ENCODE measurements at regions not wholly inside any gene's neighbourhood (a gene's known extent, or its start where the extent isn't known, plus 50 kb on each side); places are given as distances from the start of the nearest gene placed in this dataset.

- H3K4me3 ChIP-seq (ENCODE audit: low read length in 2 of 2), result no peak overlapping the region
- no peak overlapping the region for H4K8ac ChIP-seq (ENCODE audit: low read depth, low read length)
- no peak overlapping the region for H3K4ac ChIP-seq (ENCODE audit: low read length)
- no peaks in the 10 kb centered on the region for H3K9me3 ChIP-seq (replicated peaks in 1 of 2; ENCODE audit: control insufficient read depth in 2 of 2, insufficient read depth in 1 of 2, low read depth in 1 of 2, low read length in 2 of 2)
- H2BK120ac ChIP-seq (ENCODE audit: low read depth, low read length), result no peak overlapping the region
- no peaks in the 10 kb centered on the region for H3K4me1 ChIP-seq (ENCODE audit: control insufficient read depth in 2 of 2, insufficient read depth in 1 of 2, low read depth in 1 of 2, low read length in 2 of 2)
- no peaks in the 10 kb centered on the region for H3K79me1 ChIP-seq (ENCODE audit: low read depth, low read length)
- no peaks in the 10 kb centered on the region for H3K36me3 ChIP-seq (replicated peaks in 1 of 2; ENCODE audit: control insufficient read depth in 2 of 2, insufficient read depth in 2 of 2, low read length in 2 of 2)
- no peak overlapping the region for H3K18ac ChIP-seq (ENCODE audit: low read length)
- no peak overlapping the region for H2AFZ ChIP-seq (ENCODE audit: low read length)
- no peak overlapping the region for H2BK15ac ChIP-seq (ENCODE audit: low read length)
- H3K14ac ChIP-seq (ENCODE audit: low read length), result no peak overlapping the region
- no peak overlapping the region for H3K23ac ChIP-seq (ENCODE audit: low read depth, low read length, poor library complexity)
- H2BK12ac ChIP-seq (ENCODE audit: low read length), result no peak overlapping the region
- no peak overlapping the region for H2BK5ac ChIP-seq (ENCODE audit: low read length)
- no peak overlapping the region for H3K27ac ChIP-seq (replicated peaks; ENCODE audit: low read length)
- no peak for DNase-seq (ENCODE audit: low spot score)
- H3K4me2 ChIP-seq (ENCODE audit: insufficient read depth, low read length, poor library complexity, severe bottlenecking), result no peak overlapping the region
- no peak overlapping the region for H4K91ac ChIP-seq (ENCODE audit: low read depth, low read length, poor library complexity)
- no peak overlapping the region for H2AK5ac ChIP-seq (ENCODE audit: low read depth, low read length)
- H3K27me3 ChIP-seq (ENCODE audit: control insufficient read depth in 3 of 3, insufficient read depth in 3 of 3, low read depth in 1 of 3, low read length in 3 of 3), result no peaks in the 10 kb centered on the region
- H3K9ac ChIP-seq (ENCODE audit: low read depth, low read length, poor library complexity), result no peak overlapping the region
Measured at GRCh38 chr5:155394727-155395126, 381.2 kb downstream of the KIF4B start.

GRCh38 chr5:155402927-155403640 is 389.5 kb downstream of the KIF4B start:
- H2BK120ac ChIP-seq (ENCODE audit: low read depth, low read length), result no peak overlapping the region
- H2BK5ac ChIP-seq (ENCODE audit: low read length), result no peak overlapping the region
- no peak overlapping the region for H3K4me3 ChIP-seq (ENCODE audit: low read length in 2 of 2)
- no peak overlapping the region for H3K27ac ChIP-seq (replicated peaks; ENCODE audit: low read length)
- H4K8ac ChIP-seq (ENCODE audit: low read depth, low read length), result no peak overlapping the region
- H2BK15ac ChIP-seq (ENCODE audit: low read length), result no peak overlapping the region
- no peak overlapping the region for H4K91ac ChIP-seq (ENCODE audit: low read depth, low read length, poor library complexity)
- no peaks in the 10 kb centered on the region for H3K36me3 ChIP-seq (replicated peaks in 1 of 2; ENCODE audit: control insufficient read depth in 2 of 2, insufficient read depth in 2 of 2, low read length in 2 of 2)
- H3K4ac ChIP-seq (ENCODE audit: low read length), result no peak overlapping the region
- no peak overlapping the region for H3K18ac ChIP-seq (ENCODE audit: low read length)
- no peak for DNase-seq (ENCODE audit: low spot score)
- no peaks in the 10 kb centered on the region for H3K79me1 ChIP-seq (ENCODE audit: low read depth, low read length)
- no peak overlapping the region for H2BK12ac ChIP-seq (ENCODE audit: low read length)
- no peaks in the 10 kb centered on the region for H3K9me3 ChIP-seq (replicated peaks in 1 of 2; ENCODE audit: control insufficient read depth in 2 of 2, insufficient read depth in 1 of 2, low read depth in 1 of 2, low read length in 2 of 2)
- no peaks in the 10 kb centered on the region for H3K27me3 ChIP-seq (ENCODE audit: control insufficient read depth in 3 of 3, insufficient read depth in 3 of 3, low read depth in 1 of 3, low read length in 3 of 3)
- H2AK5ac ChIP-seq (ENCODE audit: low read depth, low read length), result no peak overlapping the region
- no peak overlapping the region for H3K9ac ChIP-seq (ENCODE audit: low read depth, low read length, poor library complexity)
- no peak overlapping the region for H3K4me2 ChIP-seq (ENCODE audit: insufficient read depth, low read length, poor library complexity, severe bottlenecking)
- no peak overlapping the region for H3K14ac ChIP-seq (ENCODE audit: low read length)
- no peak overlapping the region for H3K23ac ChIP-seq (ENCODE audit: low read depth, low read length, poor library complexity)
- no CpG with 5 or more reads among the region's 5 CpGs for WGBS, 2 donors (ENCODE audit: extremely low coverage in 2 of 2, insufficient read length in 2 of 2, insufficient replicate concordance in 1 of 2)
- no peak overlapping the region for H2AFZ ChIP-seq (ENCODE audit: low read length)
- no peaks in the 10 kb centered on the region for H3K4me1 ChIP-seq (ENCODE audit: control insufficient read depth in 2 of 2, insufficient read depth in 1 of 2, low read depth in 1 of 2, low read length in 2 of 2)

- no peak overlapping the region for H4K8ac ChIP-seq (ENCODE audit: low read depth, low read length)
- no CpG with 5 or more reads among the region's 4 CpGs for WGBS, 2 donors (ENCODE audit: extremely low coverage in 2 of 2, insufficient read length in 2 of 2, insufficient replicate concordance in 1 of 2)
- H3K18ac ChIP-seq (ENCODE audit: low read length), result no peak overlapping the region
- no peak overlapping the region for H3K14ac ChIP-seq (ENCODE audit: low read length)
- no peaks in the 10 kb centered on the region for H3K9me3 ChIP-seq (replicated peaks in 1 of 2; ENCODE audit: control insufficient read depth in 2 of 2, insufficient read depth in 1 of 2, low read depth in 1 of 2, low read length in 2 of 2)
- no peaks in the 10 kb centered on the region for H3K27me3 ChIP-seq (ENCODE audit: control insufficient read depth in 3 of 3, insufficient read depth in 3 of 3, low read depth in 1 of 3, low read length in 3 of 3)
- H2AK5ac ChIP-seq (ENCODE audit: low read depth, low read length), result no peak overlapping the region
- no peak overlapping the region for H3K23ac ChIP-seq (ENCODE audit: low read depth, low read length, poor library complexity)
- H3K36me3 ChIP-seq (replicated peaks in 1 of 2; ENCODE audit: control insufficient read depth in 2 of 2, insufficient read depth in 2 of 2, low read length in 2 of 2), result no peaks in the 10 kb centered on the region
- no peak overlapping the region for H3K4ac ChIP-seq (ENCODE audit: low read length)
- H3K4me3 ChIP-seq (ENCODE audit: low read length in 2 of 2), result no peak overlapping the region
- H2AFZ ChIP-seq (ENCODE audit: low read length), result no peak overlapping the region
- no peak overlapping the region for H3K4me2 ChIP-seq (ENCODE audit: insufficient read depth, low read length, poor library complexity, severe bottlenecking)
- H3K27ac ChIP-seq (replicated peaks; ENCODE audit: low read length), result no peak overlapping the region
- no peak overlapping the region for H3K9ac ChIP-seq (ENCODE audit: low read depth, low read length, poor library complexity)
- no peak overlapping the region for H2BK15ac ChIP-seq (ENCODE audit: low read length)
- no peaks in the 10 kb centered on the region for H3K4me1 ChIP-seq (ENCODE audit: control insufficient read depth in 2 of 2, insufficient read depth in 1 of 2, low read depth in 1 of 2, low read length in 2 of 2)
- H2BK5ac ChIP-seq (ENCODE audit: low read length), result no peak overlapping the region
- H2BK120ac ChIP-seq (ENCODE audit: low read depth, low read length), result no peak overlapping the region
- H3K79me1 ChIP-seq (ENCODE audit: low read depth, low read length), result no peaks in the 10 kb centered on the region
- H4K91ac ChIP-seq (ENCODE audit: low read depth, low read length, poor library complexity), result no peak overlapping the region
- no peak overlapping the region for H2BK12ac ChIP-seq (ENCODE audit: low read length)
- no peak for DNase-seq (ENCODE audit: low spot score)
Measured at GRCh38 chr5:155406815-155407214, 393.3 kb downstream of the KIF4B start.

- Histone ChIP-seq H4K91ac (ENCODE audit: low read depth, low read length, poor library complexity) (no peak overlapping the region), H3K4ac (ENCODE audit: low read length) (no peak overlapping the region), H2AK5ac (ENCODE audit: low read depth, low read length) (no peak overlapping the region), H3K27ac (replicated peaks; ENCODE audit: low read length) (no peak overlapping the region), H3K9me3 (replicated peaks in 1 of 2; ENCODE audit: control insufficient read depth in 2 of 2, insufficient read depth in 1 of 2, low read depth in 1 of 2, low read length in 2 of 2) (no peaks in the 10 kb centered on the region), H2AFZ (ENCODE audit: low read length) (no peak overlapping the region), H3K14ac (ENCODE audit: low read length) (no peak overlapping the region), H3K4me3 (ENCODE audit: low read length in 2 of 2) (no peak overlapping the region), H3K36me3 (replicated peaks in 1 of 2; ENCODE audit: control insufficient read depth in 2 of 2, insufficient read depth in 2 of 2, low read length in 2 of 2) (no peaks in the 10 kb centered on the region), H3K23ac (ENCODE audit: low read depth, low read length, poor library complexity) (no peak overlapping the region), H2BK5ac (ENCODE audit: low read length) (no peak overlapping the region), H2BK15ac (ENCODE audit: low read length) (no peak overlapping the region), H3K79me1 (ENCODE audit: low read depth, low read length) (no peaks in the 10 kb centered on the region), H2BK120ac (ENCODE audit: low read depth, low read length) (no peak overlapping the region), H3K27me3 (ENCODE audit: control insufficient read depth in 3 of 3, insufficient read depth in 3 of 3, low read depth in 1 of 3, low read length in 3 of 3) (no peaks in the 10 kb centered on the region), H3K18ac (ENCODE audit: low read length) (no peak overlapping the region), H2BK12ac (ENCODE audit: low read length) (no peak overlapping the region), H3K4me2 (ENCODE audit: insufficient read depth, low read length, poor library complexity, severe bottlenecking) (no peak overlapping the region), H3K9ac (ENCODE audit: low read depth, low read length, poor library complexity) (no peak overlapping the region), H3K4me1 (ENCODE audit: control insufficient read depth in 2 of 2, insufficient read depth in 1 of 2, low read depth in 1 of 2, low read length in 2 of 2) (no peaks in the 10 kb centered on the region), H4K8ac (ENCODE audit: low read depth, low read length) (no peak overlapping the region)
- DNase-seq (ENCODE audit: low spot score), result no peak
- no CpG with 5 or more reads among the region's 5 CpGs for WGBS, 2 donors (ENCODE audit: extremely low coverage in 2 of 2, insufficient read length in 2 of 2, insufficient replicate concordance in 1 of 2)
Measured at GRCh38 chr5:155408465-155408864, 394.9 kb downstream of the KIF4B start.
